ENCODE measurements at regions not wholly inside any gene's neighbourhood (a gene's known extent, or its start where the extent isn't known, plus 50 kb on each side); places are given as distances from the start of the nearest gene placed in this dataset.

DNA sequence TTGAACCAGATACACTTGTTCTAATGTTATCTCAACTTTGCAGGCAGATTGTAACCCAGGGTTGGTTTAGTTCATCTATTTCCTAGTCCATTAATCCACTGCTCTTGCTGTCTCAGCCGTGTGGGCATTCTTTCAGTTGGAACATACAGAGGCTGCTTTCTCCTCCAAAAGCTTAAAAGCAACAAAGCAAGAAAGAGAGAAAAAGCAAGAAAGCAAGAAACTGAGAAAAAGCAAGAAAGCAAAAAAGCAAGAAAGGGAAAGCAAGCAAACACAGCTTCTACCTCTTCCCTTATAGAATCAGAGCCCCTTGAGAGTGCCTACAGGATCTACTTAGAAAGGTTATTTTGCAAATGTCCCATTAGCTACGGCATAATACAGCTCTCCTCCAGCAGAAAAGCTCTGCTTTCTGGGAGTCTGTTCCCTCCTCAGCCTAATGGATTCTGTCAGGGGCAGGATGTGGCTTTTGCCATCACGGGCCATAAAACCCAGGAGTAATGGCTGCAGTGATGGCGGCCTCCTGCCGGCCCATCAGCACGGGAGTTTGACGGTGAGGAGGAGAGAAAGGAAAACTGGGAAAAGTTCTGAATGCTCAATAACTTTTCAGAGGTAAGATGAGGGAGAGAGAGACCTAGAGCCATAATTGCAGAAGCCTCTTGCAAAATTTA is 156.8 kb upstream of the JARID2 start:
- no peak for TF ChIP-seq POLR2A (IDR thresholded peaks at IDR 0.05)
- TF ChIP-seq POLR2AphosphoS5 (IDR thresholded peaks at IDR 0.05; ENCODE audit: insufficient read depth in 1 of 2, low read depth in 1 of 2): no peak
